HCT116 (cell line): ENCODE measurements at regions not wholly inside any gene's neighbourhood (a gene's known extent, or its start where the extent isn't known, plus 50 kb on each side); places are given as distances from the start of the nearest gene placed in this dataset.

Experiments used
- ATAC-seq: fragments of 200-7000 bp; cut with Tn5 transposase; 2 replicates; pipeline ENCODE4 v1.9.1; 2020; ENCODE audit warnings: mild to moderate bottlenecking, moderate library complexity
- BruUV-seq: library from RNA; stranded (reverse); fragments of 400-500 nt; replicated peaks from 2 replicates; lab custom pipeline; 2021; lab: Mats Ljungman, UMichigan
- CTCF ChIA-PET: fragments of 300-600 bp; sonication (Branson Sonifier 250); formaldehyde crosslinking; loops from one replicate; lab custom pipeline; 2021; ENCODE audit warnings: antibody characterized with exemption; lab: Charles Lee
- POLR2A ChIA-PET: fragments of 300-600, 350-600 bp; sonication (Branson Sonifier 250); formaldehyde crosslinking; loops from one replicate; lab custom pipeline; 2021; ENCODE audit warnings: antibody characterized with exemption; lab: Charles Lee
- RAD21 ChIA-PET, 2 experiments: fragments of 300-600 bp; sonication (Branson Sonifier 250); formaldehyde crosslinking; loops; one replicate each; lab custom pipeline; 2023; ENCODE audit warnings: low total read pairs in 2 of 2; ENCODE audit not compliant: uncharacterized antibody in 2 of 2, unreplicated experiment in 2 of 2, low non-redundant PET in 1 of 2; lab: Charles Lee
- DNase-seq: peaks from one replicate; pipeline ENCODE4 v3.0.0-alpha.2; 2010; ENCODE audit warnings: low read depth, low spot score
- H2AFZ ChIP-seq: fragments of 200-600 bp; shearing (Covaris generic), sonication (generic); 2 replicates; pipeline ENCODE4 v1.6.1; 2017; ENCODE audit warnings: low read depth, mixed run types, mixed read lengths, antibody characterized with exemption, low read length; ENCODE audit not compliant: poor library complexity, severe bottlenecking
- H3K27ac ChIP-seq: 2 replicates; pipeline ENCODE4 v1.5.1; 2012; ENCODE audit warnings: low read depth, low read length
- H3K27me3 ChIP-seq: fragments of 200-600 bp; sonication (generic); 2 replicates; pipeline ENCODE4 v1.6.1; 2016; ENCODE audit warnings: mixed run types, low read length, mixed read lengths; ENCODE audit not compliant: insufficient read depth
- H3K36me3 ChIP-seq, 2 experiments: fragments of 200-500 bp in 1 of 2; fragments of 200-600 bp in 1 of 2; sonication (Bioruptor generic) in 1 of 2; sonication (generic) in 1 of 2; 2 replicates each; pipeline versions ENCODE4 v1.5.1 to v1.6.1; 2014 to 2016; ENCODE audit warnings: low read length in 2 of 2, inconsistent platforms in 1 of 2, mixed read lengths in 1 of 2, mixed run types in 1 of 2; ENCODE audit not compliant: insufficient read depth in 2 of 2, control insufficient read depth in 1 of 2
- H3K4me1 ChIP-seq, 2 experiments: fragments of 200-600 bp in 1 of 2; sonication (generic) in 1 of 2; 2 replicates each; pipeline versions ENCODE4 v1.5.1 to v1.6.1; 2012 to 2017; ENCODE audit warnings: low read length in 2 of 2, inconsistent platforms in 1 of 2, mild to moderate bottlenecking in 1 of 2, mixed read lengths in 1 of 2, mixed run types in 1 of 2, moderate library complexity in 1 of 2; ENCODE audit not compliant: insufficient read depth in 2 of 2, control insufficient read depth in 1 of 2
- H3K4me2 ChIP-seq: fragments of 200-600 bp; sonication (generic); 2 replicates; pipeline ENCODE4 v1.6.1; 2017; ENCODE audit warnings: mixed run types, low read length, mixed read lengths
- H3K4me3 ChIP-seq, 2 experiments: fragments of 200-600 bp in 1 of 2; sonication (generic) in 1 of 2; replicated peaks in 1 of 2; 2 replicates each; pipeline ENCODE4 v1.5.1; 2011 to 2016; ENCODE audit warnings: low read length in 2 of 2, control low read depth in 1 of 2, low read depth in 1 of 2, mild to moderate bottlenecking in 1 of 2, mixed read lengths in 1 of 2, mixed run types in 1 of 2
- H3K79me2 ChIP-seq: fragments of 200-600 bp; sonication (generic); 2 replicates; pipeline ENCODE4 v1.6.1; 2017; ENCODE audit warnings: mild to moderate bottlenecking, mixed run types, low read length, moderate library complexity, mixed read lengths; ENCODE audit not compliant: insufficient read depth
- H3K9ac ChIP-seq: fragments of 200-600 bp; sonication (generic); 2 replicates; pipeline ENCODE4 v1.6.1; 2016; ENCODE audit warnings: low read length, mixed read lengths
- H3K9me2 ChIP-seq: fragments of 200-600 bp; sonication (generic), shearing (Covaris generic); 2 replicates; pipeline ENCODE4 v1.6.1; 2017; ENCODE audit warnings: mixed run types, mild to moderate bottlenecking, moderate library complexity; ENCODE audit not compliant: insufficient read depth
- H3K9me3 ChIP-seq, 2 experiments: fragments of 200-500 bp in 1 of 2; fragments of 200-600 bp in 1 of 2; sonication (Bioruptor generic) in 1 of 2; sonication (generic) in 1 of 2; 2 replicates each; pipeline ENCODE4 v1.6.1; 2014 to 2017; ENCODE audit warnings: low read length in 2 of 2, mixed read lengths in 2 of 2, inconsistent platforms in 1 of 2, low read depth in 1 of 2, mild to moderate bottlenecking in 1 of 2, mixed run types in 1 of 2, moderate library complexity in 1 of 2; ENCODE audit not compliant: control insufficient read depth in 1 of 2, insufficient read depth in 1 of 2
- H4K20me1 ChIP-seq: fragments of 200-600 bp; sonication (generic), shearing (Covaris generic); 2 replicates; pipeline ENCODE4 v1.6.1; 2017; ENCODE audit warnings: mixed run types, mild to moderate bottlenecking, moderate library complexity; ENCODE audit not compliant: insufficient read depth
- CEBPB ChIP-seq: IDR thresholded peaks from 2 replicates; pipeline ENCODE4 v1.6.1; 2012; ENCODE audit warnings: low read depth
- EGR1 ChIP-seq: IDR thresholded peaks from 2 replicates; pipeline ENCODE4 v1.6.1; 2012; ENCODE audit warnings: low read depth
- ELF1 ChIP-seq: IDR thresholded peaks from 2 replicates; pipeline ENCODE4 v1.6.1; 2012; ENCODE audit warnings: low read depth, borderline replicate concordance
- EZH2 ChIP-seq: fragments of 200-600 bp; sonication (generic); IDR thresholded peaks from 2 replicates; pipeline ENCODE4 v1.6.1; 2017; ENCODE audit warnings: antibody characterized with exemption, mixed run types
- EZH2phosphoT487 ChIP-seq: fragments of 200-600 bp; IDR thresholded peaks from 2 replicates; pipeline ENCODE4 v1.6.1; 2018; ENCODE audit warnings: antibody characterized with exemption, borderline replicate concordance
- FOSL1 ChIP-seq: IDR thresholded peaks from 2 replicates; pipeline ENCODE4 v1.6.1; 2012; ENCODE audit warnings: low read depth
- JUND ChIP-seq: IDR thresholded peaks from 2 replicates; pipeline ENCODE4 v1.6.1; 2012
- POLR2AphosphoS5 ChIP-seq: IDR thresholded peaks from 2 replicates; pipeline ENCODE4 v1.6.1; 2011; ENCODE audit warnings: mild to moderate bottlenecking, low read depth, low read length, moderate library complexity
- RAD21 ChIP-seq: IDR thresholded peaks from 2 replicates; pipeline ENCODE4 v1.6.1; 2012; ENCODE audit warnings: low read depth, mild to moderate bottlenecking
- SIN3A ChIP-seq: IDR thresholded peaks from 2 replicates; pipeline ENCODE4 v1.6.1; 2012; ENCODE audit warnings: low read depth
- SP1 ChIP-seq: IDR thresholded peaks from 2 replicates; pipeline ENCODE4 v1.6.1; 2012; ENCODE audit warnings: low read depth
- SRF ChIP-seq: IDR thresholded peaks from 2 replicates; pipeline ENCODE4 v1.6.1; 2012; ENCODE audit warnings: low read depth
- TCF7L2 ChIP-seq: IDR thresholded peaks from 2 replicates; pipeline ENCODE4 v1.7.0; 2011; ENCODE audit warnings: borderline replicate concordance, inconsistent platforms; ENCODE audit not compliant: insufficient read depth, insufficient read length; ENCODE audit errors: extremely low read depth
- YY1 ChIP-seq: IDR thresholded peaks from 2 replicates; pipeline ENCODE4 v1.6.1; 2011; ENCODE audit warnings: low read length, low read depth, moderate library complexity, mild to moderate bottlenecking; ENCODE audit not compliant: insufficient replicate concordance; ENCODE audit errors: extremely low read depth
- ZFX ChIP-seq: fragments of 450-650 bp; IDR thresholded peaks from 2 replicates; pipeline ENCODE4 v1.6.1; 2017
- ZNF274 ChIP-seq: fragments of 200-500 bp; sonication (Bioruptor generic); IDR thresholded peaks from 2 replicates; pipeline ENCODE4 v1.6.1; 2014; ENCODE audit warnings: mild to moderate bottlenecking, low read depth, low read length, inconsistent platforms
- intact Hi-C: fragments of 100-400 bp; cut with micrococcal nuclease; formaldehyde crosslinking; loops from 2 replicates; pipeline ENCODE4 v1.10.0; 2022
- TF ChIP-seq, protein P1 (sequence below), 3 experiments: fragments of 200-600 bp in 1 of 3; sonication (generic) in 1 of 3; IDR thresholded peaks in 2 of 3; conservative IDR thresholded peaks in 1 of 3; 2 replicates each; pipeline ENCODE4 v1.5.1; 2012 to 2017; ENCODE audit warnings: low read depth in 2 of 3, low read length in 2 of 3, antibody characterized with exemption in 1 of 3, borderline replicate concordance in 1 of 3, control low read depth in 1 of 3, mild to moderate bottlenecking in 1 of 3, mixed read lengths in 1 of 3, mixed run types in 1 of 3, moderate library complexity in 1 of 3; ENCODE audit not compliant: insufficient read depth in 1 of 3
- TF ChIP-seq, protein P2 (sequence below): IDR thresholded peaks from 2 replicates; pipeline ENCODE4 v1.6.1; 2012

DNA sequence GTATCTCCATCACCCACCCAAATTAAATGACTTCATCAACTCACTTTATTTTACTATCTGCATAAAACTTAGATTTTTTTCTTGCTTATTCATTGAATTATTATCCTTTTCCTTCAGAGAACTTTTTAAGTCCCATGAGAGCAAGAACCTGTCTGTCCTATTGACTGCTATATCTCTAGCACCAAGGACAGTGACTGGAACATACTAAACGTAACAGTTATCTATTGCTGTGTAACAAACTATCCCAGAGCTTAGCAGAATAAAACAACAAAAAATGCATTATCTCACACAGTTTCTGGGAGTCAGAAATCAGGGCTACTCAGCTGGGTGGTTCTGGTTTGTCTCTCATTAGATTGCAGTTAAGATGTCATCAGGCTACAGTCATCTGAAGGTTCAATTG lies 401.7 kb upstream of the AUTS2 start:
- H3K27ac ChIP-seq = no peak overlapping the region
- H3K9me2 ChIP-seq = no peaks in the 10 kb centered on the region
- no peak for ATAC-seq
- no peak overlapping the region for H3K9ac ChIP-seq
- CTCF ChIA-PET = no interaction called here
- H3K4me2 ChIP-seq = no peak overlapping the region
- H3K36me3 ChIP-seq = no peaks in the 10 kb centered on the region
- H3K4me3 ChIP-seq = no peak overlapping the region
- TF ChIP-seq EGR1 = no peak
- TF ChIP-seq ZFX = no peak
- TF ChIP-seq CEBPB = no peak
- TF ChIP-seq SP1 = no peak
- TF ChIP-seq POLR2AphosphoS5 = no peak
- TF ChIP-seq SRF = no peak
- no peak for TF ChIP-seq EZH2
- no peak for TF ChIP-seq FOSL1
- no peak for TF ChIP-seq RAD21
- TF ChIP-seq SIN3A = no peak
- TF ChIP-seq, protein P1, sequence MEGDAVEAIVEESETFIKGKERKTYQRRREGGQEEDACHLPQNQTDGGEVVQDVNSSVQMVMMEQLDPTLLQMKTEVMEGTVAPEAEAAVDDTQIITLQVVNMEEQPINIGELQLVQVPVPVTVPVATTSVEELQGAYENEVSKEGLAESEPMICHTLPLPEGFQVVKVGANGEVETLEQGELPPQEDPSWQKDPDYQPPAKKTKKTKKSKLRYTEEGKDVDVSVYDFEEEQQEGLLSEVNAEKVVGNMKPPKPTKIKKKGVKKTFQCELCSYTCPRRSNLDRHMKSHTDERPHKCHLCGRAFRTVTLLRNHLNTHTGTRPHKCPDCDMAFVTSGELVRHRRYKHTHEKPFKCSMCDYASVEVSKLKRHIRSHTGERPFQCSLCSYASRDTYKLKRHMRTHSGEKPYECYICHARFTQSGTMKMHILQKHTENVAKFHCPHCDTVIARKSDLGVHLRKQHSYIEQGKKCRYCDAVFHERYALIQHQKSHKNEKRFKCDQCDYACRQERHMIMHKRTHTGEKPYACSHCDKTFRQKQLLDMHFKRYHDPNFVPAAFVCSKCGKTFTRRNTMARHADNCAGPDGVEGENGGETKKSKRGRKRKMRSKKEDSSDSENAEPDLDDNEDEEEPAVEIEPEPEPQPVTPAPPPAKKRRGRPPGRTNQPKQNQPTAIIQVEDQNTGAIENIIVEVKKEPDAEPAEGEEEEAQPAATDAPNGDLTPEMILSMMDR (IDR thresholded peaks at IDR 0.05 in 2 of 3, conservative IDR thresholded peaks at IDR 0.05 in 1 of 3; ENCODE audit: borderline replicate concordance in 1 of 3, insufficient read depth in 1 of 3, low read depth in 2 of 3, low read length in 2 of 3) = no peak
- no peak overlapping the region for H2AFZ ChIP-seq
- DNase-seq = no peak
- no peaks in the 10 kb centered on the region for H3K79me2 ChIP-seq
- no peaks in the 10 kb centered on the region for H3K4me1 ChIP-seq
- H4K20me1 ChIP-seq = no peaks in the 10 kb centered on the region
- intact Hi-C loops = no loop called here
- H3K9me3 ChIP-seq = peaks cover 13 to 24% of the 10 kb centered on the region in 2 experiments; a peak in 2 of 4 replicates
- BruUV-seq = no TSS peak
- H3K27me3 ChIP-seq = no peaks in the 10 kb centered on the region
- POLR2A ChIA-PET = no interaction called here
- RAD21 ChIA-PET = no interaction called here

DNA sequence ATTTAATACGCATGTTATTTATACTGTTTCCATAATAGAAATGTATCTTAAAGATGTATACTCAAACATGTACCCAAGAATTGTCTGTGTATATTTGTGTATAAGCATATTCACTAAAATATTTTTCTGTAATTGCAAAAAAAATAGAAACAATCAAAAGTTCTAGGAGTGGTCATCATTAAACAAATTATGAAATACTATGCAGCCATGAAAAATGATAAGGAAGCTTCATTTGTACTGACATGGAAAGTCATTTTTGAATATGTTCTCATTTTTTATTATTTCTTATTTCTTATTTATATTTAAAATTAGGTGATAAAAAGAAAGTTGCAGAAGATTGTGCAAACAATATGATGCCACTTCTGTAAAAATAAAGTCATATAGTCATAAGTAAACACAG lies 400.0 kb upstream of the AUTS2 start:
- no peaks in the 10 kb centered on the region for H3K36me3 ChIP-seq
- H3K27ac ChIP-seq = no peak overlapping the region
- no peaks in the 10 kb centered on the region for H3K9me2 ChIP-seq
- ChIA-PET POLR2A (no interaction called here), CTCF (no interaction called here), RAD21 (no interaction called here)
- H3K4me3 ChIP-seq = no peak overlapping the region
- ATAC-seq (no peak), DNase-seq (no peak)
- H3K79me2 ChIP-seq = no peaks in the 10 kb centered on the region
- intact Hi-C loops = no loop called here
- no peak overlapping the region for H2AFZ ChIP-seq
- no peaks in the 10 kb centered on the region for H3K4me1 ChIP-seq
- H4K20me1 ChIP-seq = no peaks in the 10 kb centered on the region
- no peaks in the 10 kb centered on the region for H3K27me3 ChIP-seq
- no TSS peak for BruUV-seq
- no peak overlapping the region for H3K4me2 ChIP-seq
- peaks cover 11 to 24% of the 10 kb centered on the region in 2 experiments; a peak in 2 of 4 replicates for H3K9me3 ChIP-seq
- H3K9ac ChIP-seq = no peak overlapping the region
- TF ChIP-seq, protein P2, sequence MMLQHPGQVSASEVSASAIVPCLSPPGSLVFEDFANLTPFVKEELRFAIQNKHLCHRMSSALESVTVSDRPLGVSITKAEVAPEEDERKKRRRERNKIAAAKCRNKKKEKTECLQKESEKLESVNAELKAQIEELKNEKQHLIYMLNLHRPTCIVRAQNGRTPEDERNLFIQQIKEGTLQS = no peak
- TF ChIP-seq ELF1 = no peak
- TF ChIP-seq TCF7L2 = no peak
- TF ChIP-seq POLR2AphosphoS5 = no peak
- no peak for TF ChIP-seq SRF
- TF ChIP-seq ZNF274 = no peak
- no peak for TF ChIP-seq YY1
- TF ChIP-seq EZH2phosphoT487 = no peak
- TF ChIP-seq JUND = no peak
- no peak for TF ChIP-seq ZFX
- TF ChIP-seq, protein P1 (IDR thresholded peaks at IDR 0.05 in 2 of 3, conservative IDR thresholded peaks at IDR 0.05 in 1 of 3; ENCODE audit: borderline replicate concordance in 1 of 3, insufficient read depth in 1 of 3, low read depth in 2 of 3, low read length in 2 of 3) = no peak
